Transverse colon (tissue), 4 donors: ENCODE measurements at regions not wholly inside any gene's neighbourhood (a gene's known extent, or its start where the extent isn't known, plus 50 kb on each side); places are given as distances from the start of the nearest gene placed in this dataset.

Experiments
- DNase-seq: peaks from one replicate; pipeline ENCODE4 v3.0.0-alpha.2; 2019
- H3K27ac ChIP-seq, 4 donors: fragments of 200-600 bp; sonication (generic); 2 replicates each; pipeline ENCODE4 v1.5.1; 2016 to 2018; ENCODE audit warnings: inconsistent platforms in 4 of 4
- H3K27me3 ChIP-seq: fragments of 200-600 bp; sonication (generic); 2 replicates; pipeline ENCODE4 v1.5.1; 2017; ENCODE audit warnings: inconsistent platforms
- H3K36me3 ChIP-seq, 4 donors: fragments of 200-600 bp; sonication (generic); 2 replicates each; pipeline ENCODE4 v1.5.1; 2017 to 2019; ENCODE audit warnings: inconsistent platforms in 4 of 4
- H3K4me1 ChIP-seq, 4 donors: fragments of 200-600 bp; sonication (generic); 2 replicates each; pipeline ENCODE4 v1.5.1; 2017 to 2020; ENCODE audit warnings: inconsistent platforms in 4 of 4
- H3K4me3 ChIP-seq, 4 donors: fragments of 200-600 bp; sonication (generic); 1 replicate in 1 of 4; 2 replicates in 3 of 4; pipeline versions ENCODE4 v1.5.1 to v1.6.1; 2017 to 2019; ENCODE audit warnings: inconsistent platforms in 4 of 4
- H3K9me3 ChIP-seq, 2 donors: fragments of 200-600 bp; sonication (generic); 2 replicates each; pipeline ENCODE4 v1.5.1; 2017 to 2019; ENCODE audit warnings: inconsistent platforms in 2 of 2
- EP300 ChIP-seq: sonication (generic); formaldehyde crosslinking; IDR thresholded peaks from one replicate; pipeline ENCODE4 v1.6.1; 2017; ENCODE audit warnings: antibody characterized with exemption, low read depth
- POLR2A ChIP-seq: fragments of 450-650 bp; IDR thresholded peaks from one replicate; pipeline ENCODE4 v1.6.1; 2016; ENCODE audit warnings: antibody characterized with exemption, mild to moderate bottlenecking, moderate library complexity
- POLR2AphosphoS5 ChIP-seq, 3 donors: sonication (generic); formaldehyde crosslinking; IDR thresholded peaks; one replicate each; pipeline ENCODE4 v1.6.1; 2016; ENCODE audit warnings: antibody characterized with exemption in 3 of 3
- WGBS, 2 donors: methylation state at CpG; one replicate each; pipeline ENCODE4 v1.1.5; 2018; ENCODE audit warnings: low coverage in 1 of 2; 5-methylcytosine and 5-hydroxymethylcytosine counted together
- in situ Hi-C, 4 donors: fragments of 200-750 bp; cut with MboI; loops; one replicate each; pipeline versions ENCODE4 v1.15.0 to v1.15.1; 2017; ENCODE audit warnings: low sequenced_read_pairs in 3 of 4, low pct_ligation_motif_present in 1 of 4, low pct_unique_long_range_greater_than_20kb in 1 of 4
- intact Hi-C: fragments of 100-400 bp; cut with DNase I; formaldehyde crosslinking; loops from one replicate; pipeline ENCODE4 v1.15.1; 2023; ENCODE audit warnings: low total_unique reads
- TF ChIP-seq, protein P1 (sequence below), 5 experiments: fragments of 200-600 bp in 3 of 5; fragments of 450-650 bp in 2 of 5; sonication (generic) in 3 of 5; IDR thresholded peaks; 1 replicate in 2 of 5; 2 replicates in 3 of 5; pipeline ENCODE4 v1.5.1; 2016 to 2017; ENCODE audit warnings: antibody characterized with exemption in 5 of 5, inconsistent platforms in 3 of 5, mild to moderate bottlenecking in 2 of 5, moderate library complexity in 1 of 5

GRCh38 chr14:30015489-30015888 lies 87.8 kb upstream of the PRKD1 start:
- no peak for TF ChIP-seq POLR2A
- no peak for TF ChIP-seq POLR2AphosphoS5 (IDR thresholded peaks at IDR 0.05)
- TF ChIP-seq EP300 = no peak
- TF ChIP-seq, protein P1, sequence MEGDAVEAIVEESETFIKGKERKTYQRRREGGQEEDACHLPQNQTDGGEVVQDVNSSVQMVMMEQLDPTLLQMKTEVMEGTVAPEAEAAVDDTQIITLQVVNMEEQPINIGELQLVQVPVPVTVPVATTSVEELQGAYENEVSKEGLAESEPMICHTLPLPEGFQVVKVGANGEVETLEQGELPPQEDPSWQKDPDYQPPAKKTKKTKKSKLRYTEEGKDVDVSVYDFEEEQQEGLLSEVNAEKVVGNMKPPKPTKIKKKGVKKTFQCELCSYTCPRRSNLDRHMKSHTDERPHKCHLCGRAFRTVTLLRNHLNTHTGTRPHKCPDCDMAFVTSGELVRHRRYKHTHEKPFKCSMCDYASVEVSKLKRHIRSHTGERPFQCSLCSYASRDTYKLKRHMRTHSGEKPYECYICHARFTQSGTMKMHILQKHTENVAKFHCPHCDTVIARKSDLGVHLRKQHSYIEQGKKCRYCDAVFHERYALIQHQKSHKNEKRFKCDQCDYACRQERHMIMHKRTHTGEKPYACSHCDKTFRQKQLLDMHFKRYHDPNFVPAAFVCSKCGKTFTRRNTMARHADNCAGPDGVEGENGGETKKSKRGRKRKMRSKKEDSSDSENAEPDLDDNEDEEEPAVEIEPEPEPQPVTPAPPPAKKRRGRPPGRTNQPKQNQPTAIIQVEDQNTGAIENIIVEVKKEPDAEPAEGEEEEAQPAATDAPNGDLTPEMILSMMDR (IDR thresholded peaks at IDR 0.05) = no peak
- Histone ChIP-seq H3K27ac (no peak overlapping the region), H3K4me1 (no peaks in the 10 kb centered on the region), H3K36me3 (no peaks in the 10 kb centered on the region), H3K4me3 (no peak overlapping the region), H3K9me3 (no peaks in the 10 kb centered on the region), H3K27me3 (no peaks in the 10 kb centered on the region)
- 83 to 88% methylated on average over 2 of the region's 2 CpGs for WGBS, 2 donors
- intact Hi-C loops = no loop called here
- no peak for DNase-seq
- in situ Hi-C loops = no loop called here

DNA sequence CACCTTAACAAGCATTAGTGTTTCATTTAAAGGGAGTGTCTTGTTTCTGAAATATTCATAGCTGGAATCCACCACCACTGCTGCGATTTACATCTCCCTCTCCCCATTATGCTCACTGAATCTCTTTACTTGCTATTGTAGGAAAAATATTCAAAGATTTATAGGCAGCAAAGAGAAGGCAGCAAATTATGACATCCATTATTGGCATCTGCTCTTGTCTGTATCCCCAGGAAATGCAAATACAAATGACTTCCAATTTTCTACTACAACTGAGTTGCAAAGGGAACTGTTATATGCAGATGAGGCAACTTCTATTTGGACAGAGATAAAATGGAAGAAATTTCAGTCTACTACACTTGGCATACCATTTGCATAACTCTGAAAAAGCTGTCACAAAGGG lies 88.4 kb upstream of the PRKD1 start:
- TF ChIP-seq POLR2AphosphoS5 (IDR thresholded peaks at IDR 0.05) = no peak
- TF ChIP-seq, protein P1 (IDR thresholded peaks at IDR 0.05) = no peak
- no peak for TF ChIP-seq POLR2A
- no peak for TF ChIP-seq EP300

GRCh38 chr14:30017370-30017993 lies 89.8 kb upstream of the PRKD1 start:
- Histone ChIP-seq H3K27ac (no peak overlapping the region), H3K9me3 (no peaks in the 10 kb centered on the region), H3K4me3 (no peak overlapping the region), H3K27me3 (no peaks in the 10 kb centered on the region), H3K4me1 (no peaks in the 10 kb centered on the region), H3K36me3 (no peaks in the 10 kb centered on the region)
- intact Hi-C loops = no loop called here
- 74 to 91% methylated on average over 1 to 2 of the region's 2 CpGs for WGBS, 2 donors
- no peak for TF ChIP-seq POLR2A
- TF ChIP-seq, protein P1 (IDR thresholded peaks at IDR 0.05) = no peak
- TF ChIP-seq EP300 = no peak
- no peak for TF ChIP-seq POLR2AphosphoS5 (IDR thresholded peaks at IDR 0.05)
- no peak for DNase-seq
- in situ Hi-C loops = no loop called here

More for the DNA sequence above, 88.4 kb upstream of the PRKD1 start:
- in situ Hi-C loops (no loop called here), intact Hi-C loops (no loop called here)
- WGBS, 2 donors = 71 to 100% methylated on average over 1 of the region's 1 CpG
- Histone ChIP-seq H3K27ac (no peak overlapping the region), H3K4me3 (no peak overlapping the region), H3K9me3 (no peaks in the 10 kb centered on the region), H3K4me1 (no peaks in the 10 kb centered on the region), H3K36me3 (no peaks in the 10 kb centered on the region), H3K27me3 (no peaks in the 10 kb centered on the region)
- no peak for DNase-seq

DNA sequence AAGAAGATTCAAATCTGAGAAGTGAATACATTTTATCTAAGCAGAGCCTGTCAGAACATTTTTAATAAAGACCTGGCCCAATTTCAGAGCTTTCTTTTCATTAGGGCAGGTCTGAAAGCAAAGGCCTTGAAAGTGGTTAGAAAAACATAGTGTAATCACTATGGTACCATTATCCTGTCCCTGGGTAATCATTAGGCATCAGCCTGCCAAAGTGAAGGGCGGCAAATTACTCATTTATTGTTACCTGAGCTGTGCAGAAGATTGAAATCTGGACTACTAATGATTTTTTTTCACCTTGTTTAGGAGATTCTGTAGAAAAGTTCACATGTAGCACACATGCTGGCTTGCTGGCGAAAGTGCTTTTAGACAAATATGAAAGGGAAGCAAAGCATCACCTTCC lies 92.6 kb upstream of the PRKD1 start:
- 30 to 49% methylated on average over 2 of the region's 2 CpGs for WGBS, 2 donors
- TF ChIP-seq, protein P1 (IDR thresholded peaks at IDR 0.05) = no peak
- TF ChIP-seq POLR2AphosphoS5 (IDR thresholded peaks at IDR 0.05) (no peak), POLR2A (no peak), EP300 (no peak)
- Histone ChIP-seq H3K27ac (no peak overlapping the region), H3K36me3 (no peaks in the 10 kb centered on the region), H3K4me3 (no peak overlapping the region), H3K9me3 (no peaks in the 10 kb centered on the region), H3K27me3 (no peaks in the 10 kb centered on the region), H3K4me1 (no peaks in the 10 kb centered on the region)
- in situ Hi-C loops = no loop called here
- intact Hi-C loops = no loop called here
- no peak for DNase-seq
